Bone marrow (tissue), 2 donors: ENCODE measurements at regions not wholly inside any gene's neighbourhood (a gene's known extent, or its start where the extent isn't known, plus 50 kb on each side); places are given as distances from the start of the nearest gene placed in this dataset.
"Not testable (repeated sequence)": the region's sequence is repeated elsewhere in the genome, so short reads cannot be mapped to it uniquely, and the experiment has no call there.

Experiments used
- DNase-seq, 2 donors: peaks; one replicate each; lab custom pipeline; 2025; lab: John Stamatoyannopoulos, UW

DNA sequence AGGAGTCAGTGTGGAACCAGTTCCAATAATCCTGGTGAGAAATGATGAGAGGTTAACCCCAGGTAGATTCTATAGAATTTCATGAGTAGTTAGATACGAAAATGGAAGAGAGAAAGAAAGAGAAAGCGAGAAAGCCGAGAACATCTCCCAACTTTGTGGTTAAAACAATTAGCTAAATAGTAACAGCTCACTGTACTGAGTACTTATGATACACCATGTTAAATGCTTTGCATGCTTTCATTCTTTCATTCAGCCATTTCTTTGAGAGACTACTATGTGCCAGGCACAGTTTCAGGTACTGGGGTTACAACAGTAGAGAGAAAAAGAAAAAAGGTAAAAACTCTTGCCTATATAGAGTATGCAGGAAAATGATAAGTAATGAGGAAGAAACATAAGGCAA, 109.7 kb upstream of the SYT6 start:
- no peak for DNase-seq

DNA sequence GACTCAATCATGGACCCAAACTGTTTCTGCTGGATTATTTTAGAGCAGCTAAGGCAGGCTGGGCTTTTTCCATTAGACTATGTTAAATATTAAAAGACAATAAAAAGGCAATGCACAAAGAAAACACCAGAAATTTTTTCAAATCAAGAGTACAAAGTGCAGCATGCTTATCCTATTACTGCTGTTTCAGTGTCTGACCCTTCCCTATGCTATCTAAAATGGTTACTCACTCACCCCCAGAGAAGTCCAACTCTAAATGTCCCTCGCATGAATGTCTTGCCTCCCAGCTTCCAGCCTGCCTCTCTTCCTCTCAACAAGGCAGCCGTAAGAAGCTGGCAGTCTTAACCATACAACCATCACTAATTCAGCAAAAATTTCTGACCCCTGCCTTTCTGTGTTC, 108.7 kb upstream of the SYT6 start:
- no peak for DNase-seq

DNA sequence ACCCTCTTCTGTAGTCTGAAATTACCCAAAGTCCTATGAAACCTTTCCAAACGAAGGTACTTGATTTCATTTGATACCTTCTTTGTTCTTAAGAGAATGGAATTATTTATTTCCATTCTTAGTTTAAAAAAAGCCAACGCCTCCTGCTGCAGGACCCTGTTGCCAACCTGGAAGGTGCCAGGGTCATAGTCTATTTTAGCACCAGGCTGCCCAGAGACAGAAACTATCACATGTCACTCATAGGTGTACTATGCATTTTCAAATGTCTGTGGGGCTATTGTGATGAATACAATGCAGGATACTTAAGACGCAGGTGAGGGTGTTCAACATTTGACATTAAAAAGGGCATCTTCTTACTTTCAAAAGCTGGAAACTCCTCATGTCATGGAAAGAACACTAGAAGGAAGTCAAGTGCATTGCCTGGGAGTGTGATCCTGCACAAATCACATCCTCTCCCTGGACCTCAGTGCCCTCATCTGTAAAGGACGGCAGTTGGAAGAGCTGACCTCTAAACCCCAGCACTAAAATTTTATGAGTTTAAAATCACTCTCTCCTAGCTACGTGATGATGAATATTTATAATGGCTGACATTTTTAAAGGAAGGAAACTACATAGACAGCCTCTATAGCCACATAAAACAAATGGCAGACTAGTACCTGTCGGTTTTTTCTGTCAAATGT, 107.3 kb upstream of the SYT6 start:
- no peak for DNase-seq

DNA sequence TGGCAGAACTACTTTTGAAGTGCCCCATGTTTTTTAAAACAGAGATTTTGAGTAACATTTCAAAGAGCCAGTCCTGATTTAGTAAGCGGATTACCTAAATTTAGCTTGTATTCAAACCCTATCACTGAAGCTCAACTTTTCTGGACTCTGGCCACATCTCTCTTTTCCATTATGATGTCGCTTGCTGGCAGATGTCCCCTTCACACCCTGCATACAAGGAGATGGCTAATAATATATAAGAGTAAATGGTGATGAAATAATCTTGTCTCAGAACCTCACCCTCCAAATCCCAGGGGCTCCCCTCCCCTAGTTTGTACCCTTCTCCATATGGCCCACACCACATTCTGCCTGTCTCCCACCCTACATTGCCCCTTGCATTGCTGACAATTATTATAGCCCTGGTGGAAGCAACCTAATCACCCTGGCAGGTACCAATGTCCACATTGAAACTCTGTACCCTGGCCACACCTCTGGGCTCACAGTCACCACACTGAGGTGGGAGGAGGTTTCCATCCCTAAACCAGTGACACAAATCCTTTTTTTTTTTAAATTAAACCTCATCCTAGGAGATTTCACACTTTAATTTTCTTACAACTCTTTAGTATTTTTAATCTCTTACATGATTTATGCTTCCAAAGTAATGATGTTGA, 106.0 kb upstream of the SYT6 start:
- DNase-seq: no peak

DNA sequence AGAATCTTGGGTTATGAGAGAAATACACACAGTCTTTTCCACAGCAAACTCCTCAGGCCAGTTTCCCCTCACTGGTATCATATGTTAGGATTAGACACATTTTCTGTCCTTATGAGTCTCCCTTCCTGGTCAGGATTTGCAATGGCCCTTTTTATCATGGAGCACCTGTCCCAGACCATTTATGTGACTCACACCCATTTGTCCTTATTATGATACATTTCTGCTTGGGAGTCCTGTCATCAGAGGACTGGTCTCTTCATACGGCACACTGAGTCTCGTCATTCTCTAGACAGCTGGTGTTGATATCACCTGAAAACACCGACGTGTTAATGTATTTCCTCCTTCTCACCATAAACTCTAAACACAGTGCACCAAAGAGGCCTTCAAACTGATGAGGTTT, 105.0 kb upstream of the SYT6 start:
- no peak for DNase-seq

DNA sequence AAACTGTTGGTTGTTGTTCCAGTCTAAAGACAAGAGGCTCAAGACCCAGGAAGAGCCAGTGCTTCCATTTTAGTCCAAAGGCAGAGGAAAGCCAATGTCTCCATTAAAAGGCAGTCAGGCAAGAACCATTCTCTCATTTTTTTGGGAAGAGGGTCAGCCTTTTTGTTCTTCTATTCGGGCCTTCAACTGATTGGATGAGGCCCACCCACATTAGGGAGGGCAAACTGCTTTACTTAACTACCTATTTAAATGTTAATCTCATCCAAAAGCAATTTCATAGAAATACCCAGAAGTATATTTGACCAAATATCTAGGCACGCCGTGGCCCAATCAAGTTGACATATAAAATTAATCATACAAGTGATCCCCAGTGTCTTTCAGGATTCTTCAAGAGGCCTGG, 104.4 kb upstream of the SYT6 start:
- no peak for DNase-seq

DNA sequence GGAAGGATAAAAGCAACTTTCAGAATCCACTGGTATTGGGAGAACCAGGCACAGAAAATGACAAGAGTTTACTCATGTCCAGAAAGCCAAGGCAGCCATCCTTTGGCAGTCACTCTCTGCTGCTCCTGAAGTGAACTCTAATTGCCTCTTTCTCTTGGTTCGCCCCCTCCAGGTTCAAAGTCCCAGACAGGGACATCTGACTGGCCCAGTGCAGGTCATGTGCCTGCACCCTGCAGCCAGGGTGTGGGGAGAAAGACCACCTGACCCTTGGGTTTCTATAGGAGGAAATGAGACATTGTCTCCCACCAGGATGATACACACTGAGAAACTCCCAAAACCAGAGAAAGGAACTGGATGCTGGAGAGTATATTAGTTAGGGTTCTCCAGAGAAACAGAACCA, 103.9 kb upstream of the SYT6 start:
- no peak for DNase-seq

DNA sequence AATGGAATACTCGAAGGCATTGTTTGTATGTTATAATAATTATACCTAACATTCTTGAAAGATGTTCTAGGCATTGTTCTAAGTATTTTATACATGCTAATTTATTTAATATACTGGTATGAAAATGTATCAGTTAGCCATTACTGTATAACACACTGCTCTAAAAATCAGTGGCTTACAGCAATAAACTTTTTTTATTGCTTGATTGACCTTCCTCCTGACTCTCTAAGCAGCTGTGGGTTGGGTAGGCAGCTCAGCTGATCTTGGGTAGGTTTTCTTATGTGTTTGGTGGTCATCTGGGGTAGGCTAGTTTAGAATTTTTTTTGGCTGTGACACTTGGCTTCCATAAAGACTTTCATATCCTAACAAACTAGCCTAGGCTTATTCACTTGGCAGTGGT, 100.2 kb upstream of the SYT6 start:
- no peak for DNase-seq

DNA sequence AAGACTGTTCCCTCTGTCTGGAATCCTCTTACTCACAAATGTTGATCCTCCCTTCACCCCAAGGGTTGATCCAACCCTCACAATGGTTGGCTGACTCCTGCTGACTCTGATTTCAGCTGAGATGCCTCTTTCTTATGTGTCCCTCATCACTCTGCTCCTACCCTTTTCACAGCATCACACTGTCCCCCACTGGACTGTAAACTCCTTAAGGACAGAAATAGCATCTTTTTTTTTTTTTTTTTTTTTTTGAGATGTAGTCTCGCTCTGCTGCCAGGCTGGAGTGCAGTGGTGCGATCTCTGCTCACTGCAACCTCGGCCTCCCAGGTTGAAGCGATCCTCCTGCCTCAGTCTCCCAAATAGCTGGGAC, 97.9 kb upstream of the SYT6 start:
- DNase-seq: no peak

DNA sequence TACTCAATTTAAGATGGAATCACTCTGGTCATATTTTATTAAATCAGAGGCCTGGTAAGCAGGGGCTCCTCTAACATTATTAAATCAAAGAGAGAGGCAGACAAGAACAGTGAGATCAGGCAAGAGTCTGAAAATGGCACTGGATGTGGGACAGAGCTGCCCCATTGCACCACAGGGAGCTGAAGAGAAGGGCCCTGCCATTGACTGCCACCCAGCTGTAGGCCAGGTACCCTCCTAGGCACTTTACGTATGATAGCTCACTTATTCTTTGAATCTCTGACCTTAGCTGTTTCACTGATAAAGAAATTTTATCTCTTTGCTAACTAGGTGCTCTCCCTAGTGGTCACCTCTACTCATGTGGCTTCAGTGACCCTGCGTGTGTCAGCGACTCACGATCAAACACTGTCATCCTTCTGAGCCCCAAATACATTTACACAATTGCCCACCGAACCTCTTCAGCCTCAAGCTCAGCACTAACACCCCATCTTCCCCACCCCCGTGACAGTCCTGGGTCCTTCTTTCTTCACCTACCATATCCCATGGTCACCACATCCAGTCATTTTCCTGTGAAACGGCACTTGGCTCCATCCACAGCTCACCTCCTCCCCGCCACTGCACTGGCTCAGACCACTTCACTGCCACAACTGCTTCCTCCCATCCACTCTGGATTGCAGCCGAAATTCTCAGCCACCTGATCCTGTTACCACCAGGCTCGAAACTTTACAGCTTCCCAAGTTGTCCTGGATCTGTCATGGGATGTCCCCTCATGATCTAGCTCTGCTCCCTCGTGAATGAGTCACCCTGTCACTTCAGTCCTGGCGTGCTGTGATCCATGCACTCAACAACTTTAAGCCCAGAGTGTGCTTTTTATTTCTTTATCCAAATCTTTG, 97.3 kb upstream of the SYT6 start:
- DNase-seq: no peak

DNA sequence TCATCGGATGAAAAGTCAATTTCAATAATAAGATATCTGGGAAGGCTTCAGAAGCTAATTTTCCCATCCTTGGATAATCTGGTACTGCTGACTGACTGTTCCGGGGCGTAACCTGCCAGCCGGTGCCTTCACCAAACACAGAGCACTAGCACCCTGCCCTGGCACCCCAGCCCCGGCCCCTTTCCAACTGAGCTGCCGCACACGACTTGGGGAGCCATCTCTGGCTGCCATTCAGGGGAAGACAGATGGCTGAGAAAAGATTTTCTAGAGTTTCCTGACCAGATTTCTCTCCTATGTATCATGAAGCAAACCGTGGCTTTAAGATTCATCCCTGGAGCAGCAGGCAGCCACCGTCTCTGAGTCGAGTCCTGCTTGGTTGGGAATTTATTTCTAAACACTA, 96.0 kb upstream of the SYT6 start:
- no peak for DNase-seq

DNA sequence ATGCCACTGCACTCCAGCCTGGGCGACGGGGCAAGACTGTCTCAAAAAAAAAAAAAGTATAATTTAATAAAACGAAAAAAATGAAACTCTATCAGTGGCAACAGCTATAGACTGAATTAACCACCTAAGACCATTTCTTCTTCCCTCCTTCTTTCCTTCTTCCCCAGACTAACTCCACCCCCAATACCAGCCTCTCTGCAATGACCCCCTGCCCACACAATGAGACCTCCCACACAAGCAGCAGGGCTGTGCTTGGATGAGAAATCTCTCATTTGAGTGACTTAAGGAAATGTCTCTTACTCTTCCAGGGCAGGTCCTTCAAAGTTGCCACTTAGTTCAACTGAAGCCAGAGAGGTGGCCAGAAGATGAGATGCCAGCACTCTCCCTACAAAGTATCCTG, 94.5 kb upstream of the SYT6 start:
- no peak for DNase-seq

DNA sequence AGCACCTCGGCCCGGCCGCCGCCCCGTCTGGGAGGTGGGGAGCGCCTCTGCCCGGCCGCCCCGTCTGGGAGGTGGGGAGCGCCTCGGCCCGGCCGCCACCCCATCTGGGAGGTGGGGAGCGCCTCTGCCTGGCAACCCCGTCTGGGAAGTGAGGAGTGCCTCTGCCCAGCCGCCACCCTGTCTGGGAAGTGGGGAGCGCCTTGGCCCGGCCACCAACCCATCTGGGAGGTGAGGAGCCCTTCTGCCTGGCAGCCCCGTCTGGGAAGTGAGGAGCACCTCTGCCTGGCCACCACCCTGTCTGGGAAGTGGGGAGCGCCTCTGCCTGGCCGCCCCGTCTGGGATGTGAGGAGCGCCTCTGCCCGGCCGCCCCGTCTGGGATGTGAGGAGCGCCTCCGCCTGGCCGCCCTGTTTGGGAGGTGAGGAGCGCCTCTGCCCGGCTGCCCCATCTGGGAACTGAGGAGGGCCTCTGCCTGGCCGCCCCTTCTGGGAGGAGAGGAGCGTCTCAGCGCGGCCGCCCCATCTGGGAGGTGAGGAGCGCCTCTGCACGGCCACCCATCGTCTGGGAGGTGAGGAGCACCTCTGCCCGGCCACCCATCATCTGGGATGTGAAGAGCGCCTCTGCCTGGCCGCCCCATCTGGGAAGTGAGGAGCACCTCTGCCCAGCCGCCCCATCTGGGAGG, 89.0 kb upstream of the SYT6 start:
- not testable (repeated sequence) for DNase-seq

DNA sequence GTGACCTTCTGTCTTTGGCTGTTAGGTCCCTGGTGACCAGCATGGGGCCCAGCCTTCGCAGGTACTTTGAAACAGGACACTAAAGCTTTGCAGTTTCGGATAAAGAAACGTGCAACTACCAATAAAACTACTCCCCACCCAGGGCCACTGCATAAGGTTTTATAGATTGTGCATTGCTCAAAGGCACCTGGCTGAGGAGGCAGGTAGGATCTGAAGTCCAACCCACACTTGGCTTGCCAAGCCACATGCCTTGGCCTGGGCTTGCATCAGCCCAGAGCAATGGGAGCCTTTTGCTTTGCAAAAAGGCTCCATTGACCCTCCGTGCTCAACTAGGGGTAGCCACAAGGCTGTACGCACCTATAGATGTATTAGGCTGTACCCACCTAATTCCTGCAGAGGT, 84.4 kb upstream of the SYT6 start:
- no peak for DNase-seq

DNA sequence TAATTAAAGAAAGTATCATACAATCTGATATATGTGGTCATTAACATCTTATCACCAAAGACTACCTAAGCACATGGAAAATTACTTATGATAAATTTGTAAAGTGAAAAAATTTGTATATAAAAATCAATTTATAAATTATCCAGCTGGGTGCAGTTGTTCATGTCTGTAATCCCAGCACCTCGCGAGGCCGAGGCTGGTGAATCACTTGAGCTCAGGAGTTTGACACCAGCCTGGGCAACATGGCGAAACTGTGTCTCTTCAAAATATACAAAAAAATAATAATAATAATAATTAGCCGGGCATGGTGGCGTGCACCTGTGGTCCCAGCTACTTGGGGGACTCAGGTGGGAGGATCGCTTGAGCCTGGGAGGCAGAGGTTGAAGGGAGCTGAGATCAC, 82.8 kb upstream of the SYT6 start:
- no peak for DNase-seq

DNA sequence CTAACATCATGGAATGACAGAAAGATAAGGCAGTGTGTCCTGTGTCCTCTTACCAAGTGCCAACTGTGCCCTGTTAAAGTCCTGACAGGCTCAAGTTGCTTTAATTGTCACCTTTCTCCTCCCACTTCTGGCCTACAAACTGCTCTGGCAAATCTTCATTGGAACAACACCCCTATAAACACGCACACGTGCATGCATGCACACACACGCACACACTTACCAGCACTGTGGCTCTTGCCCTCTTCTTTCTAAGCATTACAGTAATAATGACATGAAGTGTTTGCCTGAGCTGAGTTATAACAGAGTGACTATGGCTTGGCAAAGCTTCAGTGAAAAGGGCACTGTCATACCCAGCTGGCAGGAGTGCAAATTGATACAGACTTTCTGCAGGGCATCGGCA, 82.3 kb upstream of the SYT6 start:
- no peak for DNase-seq

DNA sequence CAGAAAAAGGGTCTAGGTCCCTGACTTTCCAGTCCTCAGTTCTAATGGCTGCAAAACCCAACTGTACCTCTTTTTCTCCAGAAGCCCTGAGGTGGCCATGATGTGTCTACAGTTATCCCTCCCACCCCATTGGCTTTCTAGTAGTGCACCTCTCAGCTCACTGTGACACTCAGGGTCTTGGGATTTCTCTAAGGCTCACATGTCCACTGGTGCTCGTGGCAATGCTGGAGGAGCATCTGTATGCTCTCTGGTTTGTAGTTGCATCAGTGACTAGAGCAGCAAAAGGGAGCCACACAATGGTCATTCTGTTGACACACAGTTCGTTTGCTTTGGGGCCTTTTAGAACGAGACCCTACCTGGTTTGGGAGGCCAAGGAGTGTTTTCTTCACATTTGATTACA, 81.6 kb upstream of the SYT6 start:
- DNase-seq: no peak

DNA sequence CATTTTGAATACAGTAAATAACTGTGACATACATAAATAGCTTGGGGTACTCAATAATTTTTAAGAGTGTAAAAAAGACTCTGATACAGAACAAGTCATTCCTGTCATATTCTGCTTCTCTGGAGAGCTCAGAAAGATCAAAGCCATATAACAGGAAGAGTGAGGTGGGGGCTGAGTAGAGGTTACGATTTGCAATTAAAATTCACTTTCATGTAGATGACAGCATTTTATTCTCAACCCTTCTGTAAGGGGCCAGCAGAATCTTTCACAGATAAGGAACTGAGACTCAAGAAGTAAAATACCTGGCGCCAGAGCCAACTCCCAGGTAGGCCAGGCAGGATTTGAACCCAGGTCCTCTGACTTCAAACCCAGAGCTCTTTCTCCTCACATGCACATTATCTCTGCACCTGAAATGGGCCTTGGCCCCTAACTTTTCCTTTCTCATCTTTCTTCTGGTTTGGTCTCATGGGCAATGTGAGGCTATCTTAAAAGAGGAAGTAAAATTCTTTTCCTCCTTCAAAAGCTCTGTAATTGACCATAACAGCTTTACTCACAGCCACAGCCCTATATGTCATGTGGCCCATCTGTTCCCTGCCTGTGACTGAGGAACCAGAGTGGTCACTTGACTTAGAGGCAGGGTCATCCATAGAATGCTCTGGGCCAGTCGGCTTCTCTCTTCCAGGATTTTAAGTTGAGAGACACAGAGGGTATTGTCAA, 80.9 kb upstream of the SYT6 start:
- peak in 1 of 2 donors; percentile 27 for DNase-seq

DNA sequence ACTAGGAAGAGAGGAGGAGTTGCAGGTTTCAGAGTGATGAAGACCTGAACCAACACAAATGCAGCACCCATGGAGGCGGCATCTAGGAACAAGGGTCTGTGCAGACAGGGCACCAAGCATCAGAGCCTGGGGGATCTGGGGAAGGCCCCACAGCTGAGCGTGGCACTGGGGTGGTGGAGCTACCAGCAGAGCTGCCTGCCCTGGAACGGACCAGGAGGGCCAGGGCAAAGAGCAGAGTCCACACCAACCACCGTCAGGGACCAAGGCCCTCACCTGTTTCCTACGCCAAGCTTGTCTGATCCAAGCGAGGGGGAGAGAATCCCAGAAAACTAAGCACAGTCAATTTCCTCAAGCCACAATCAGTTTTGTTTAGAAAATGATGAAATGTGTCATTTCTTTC, 79.0 kb upstream of the SYT6 start:
- DNase-seq: no peak

DNA sequence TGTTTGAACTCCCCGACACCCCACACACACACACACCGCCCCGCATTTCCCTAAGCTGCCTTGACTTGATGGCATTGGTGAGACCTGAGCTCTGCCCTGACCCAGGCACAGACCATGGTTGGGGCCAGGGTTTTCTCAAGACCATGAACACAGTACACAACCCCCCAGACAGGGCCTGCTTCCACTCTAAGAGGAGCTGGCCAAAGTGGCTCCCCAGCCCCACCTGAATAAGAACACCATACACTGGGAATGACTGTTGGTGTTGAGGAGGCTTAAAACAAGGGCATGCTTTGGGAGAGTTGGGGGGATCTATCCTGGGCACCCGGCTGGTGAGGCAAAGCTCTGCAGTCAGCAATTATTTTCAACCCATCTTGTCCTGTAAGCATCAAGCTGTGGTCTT, 77.6 kb upstream of the SYT6 start:
- DNase-seq: no peak

DNA sequence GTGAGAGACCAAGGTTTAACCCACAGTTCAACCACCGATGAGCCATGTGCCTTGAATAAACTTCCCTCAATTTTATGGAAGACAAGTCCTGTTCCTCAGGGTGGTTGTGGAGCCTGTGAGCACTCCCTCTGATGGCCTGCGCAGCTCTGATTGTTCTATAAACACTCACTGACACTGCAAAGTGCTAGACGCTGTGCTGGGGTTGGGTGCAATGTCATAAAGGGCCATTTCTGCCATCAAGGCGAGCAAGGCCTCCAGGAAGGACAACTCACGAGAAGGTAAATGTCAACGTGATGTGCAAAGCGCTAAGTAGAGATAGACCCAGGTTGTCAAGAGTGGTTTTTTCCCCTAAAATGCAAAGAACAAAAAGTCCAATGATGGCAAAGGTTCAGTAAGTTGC, 75.7 kb upstream of the SYT6 start:
- no peak for DNase-seq

DNA sequence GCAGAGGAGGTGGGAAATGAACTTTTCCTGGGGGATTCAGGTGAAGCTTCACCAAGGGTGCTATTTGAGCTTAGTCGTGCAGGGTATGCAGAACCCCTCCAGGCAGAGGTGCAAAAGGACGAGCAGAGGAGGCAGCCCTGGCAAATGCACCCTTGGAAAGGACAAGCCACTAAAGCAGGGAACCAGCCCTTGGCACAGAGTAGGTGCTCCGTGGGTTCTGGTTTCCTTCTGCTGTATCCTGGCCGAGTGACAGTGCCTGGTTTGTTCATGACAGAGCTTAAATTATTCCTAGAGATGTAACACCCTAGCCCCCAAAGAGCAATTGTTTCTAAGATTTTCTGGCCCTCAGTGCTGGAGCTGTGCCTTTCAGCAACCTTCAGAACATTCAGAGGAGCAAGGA, 73.4 kb upstream of the SYT6 start:
- no peak for DNase-seq
